ENCODE measurements at regions not wholly inside any gene's neighbourhood (a gene's known extent, or its start where the extent isn't known, plus 50 kb on each side); places are given as distances from the start of the nearest gene placed in this dataset.

DNA sequence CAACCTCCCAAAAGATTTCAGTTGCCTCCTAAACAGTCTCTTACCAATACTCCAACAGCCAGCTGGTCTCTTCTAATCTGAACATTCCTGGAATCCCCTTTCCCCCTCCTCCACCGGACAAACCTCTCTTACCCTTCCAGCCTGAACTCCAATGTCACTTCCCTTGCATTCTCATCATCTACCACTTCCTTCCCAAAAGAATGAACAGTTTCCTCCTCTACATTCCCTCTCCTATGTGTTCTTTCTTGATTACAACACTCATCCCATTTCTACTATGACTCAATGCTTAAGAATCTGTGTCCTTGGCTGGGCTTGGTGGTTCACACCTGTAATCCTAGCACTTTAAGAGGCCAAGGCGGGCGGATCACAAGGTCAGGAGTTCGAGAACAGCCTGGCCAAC lies 417.1 kb downstream of the SETD4 start:
- no peak overlapping the region for H3K4me3 Mint-ChIP-seq
- H3K36me3 Mint-ChIP-seq (ENCODE audit: low read depth): no peaks in the 10 kb centered on the region
- peaks cover 32% of the 10 kb centered on the region for H3K27me3 Mint-ChIP-seq (ENCODE audit: low read depth)
- no peaks in the 10 kb centered on the region for H3K4me1 Mint-ChIP-seq (ENCODE audit: low read depth)
- H3K9me3 Mint-ChIP-seq: no peaks in the 10 kb centered on the region
- no peak overlapping the region for H3K27ac Mint-ChIP-seq
- DNase-seq (ENCODE audit: low spot score): no peak

DNA sequence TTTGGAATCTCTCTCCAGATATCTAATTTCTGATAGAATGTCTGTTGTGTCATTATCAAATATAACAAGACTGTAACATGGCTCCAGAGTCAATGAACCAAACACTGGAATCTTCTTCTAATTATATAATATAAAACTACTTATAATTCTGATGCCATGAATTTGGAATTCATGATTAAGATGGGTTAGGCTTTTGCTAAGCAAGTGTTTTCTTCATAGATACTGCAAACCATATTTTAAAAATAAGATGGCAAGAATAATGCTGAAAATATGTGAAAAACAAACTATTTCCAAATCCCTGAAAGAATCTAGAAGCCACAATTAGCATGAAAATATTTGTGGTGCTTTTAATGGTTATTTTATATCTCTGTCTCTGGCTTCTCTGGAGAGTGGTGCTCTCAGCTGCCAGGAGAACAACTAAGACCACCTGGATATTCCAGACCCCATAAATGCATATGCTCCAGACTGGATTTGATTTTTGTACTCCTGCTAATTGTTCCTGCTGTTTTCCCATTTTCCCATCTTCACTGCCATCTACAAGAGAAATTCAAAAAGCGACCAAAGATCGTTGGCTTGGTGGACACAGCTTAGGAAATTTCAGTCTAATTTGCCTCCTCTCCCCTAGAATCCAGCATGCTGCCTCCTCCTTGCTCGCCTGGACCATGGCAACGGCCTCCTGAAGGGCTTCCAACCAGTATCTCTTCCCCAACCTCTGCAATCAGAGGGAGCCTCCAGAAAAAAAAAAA lies 418.9 kb downstream of the SETD4 start:
- H3K27ac Mint-ChIP-seq: no peak overlapping the region
- H3K36me3 Mint-ChIP-seq (ENCODE audit: low read depth): no peaks in the 10 kb centered on the region
- no peak for DNase-seq (ENCODE audit: low spot score)
- H3K4me1 Mint-ChIP-seq (ENCODE audit: low read depth): no peaks in the 10 kb centered on the region
- H3K27me3 Mint-ChIP-seq (ENCODE audit: low read depth): peaks cover 39% of the 10 kb centered on the region
- H3K4me3 Mint-ChIP-seq: no peak overlapping the region
- no peaks in the 10 kb centered on the region for H3K9me3 Mint-ChIP-seq

DNA sequence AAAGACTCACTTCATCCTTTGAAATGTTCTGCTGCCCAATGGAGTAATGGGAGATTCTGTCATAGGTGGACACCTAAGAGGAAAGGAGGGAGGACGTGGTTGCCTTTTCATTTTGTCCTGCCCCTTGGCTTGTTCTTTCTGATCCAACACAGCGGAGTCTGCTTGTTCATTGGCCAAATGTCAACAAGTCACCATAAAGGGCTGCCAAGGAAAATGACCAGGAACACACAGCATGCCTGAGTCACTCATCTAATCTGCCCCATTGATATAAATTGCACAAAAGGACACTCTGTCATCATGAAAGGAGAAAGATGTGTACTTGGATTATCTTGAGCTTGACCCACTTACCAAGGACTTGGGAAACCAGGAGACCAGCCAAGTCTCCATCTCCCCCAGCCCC lies 422.9 kb downstream of the SETD4 start:
- H3K27ac Mint-ChIP-seq: no peak overlapping the region
- H3K36me3 Mint-ChIP-seq (ENCODE audit: low read depth): no peaks in the 10 kb centered on the region
- DNase-seq (ENCODE audit: low spot score): no peak
- H3K9me3 Mint-ChIP-seq: no peaks in the 10 kb centered on the region
- no peaks in the 10 kb centered on the region for H3K4me1 Mint-ChIP-seq (ENCODE audit: low read depth)
- peaks cover 25% of the 10 kb centered on the region for H3K27me3 Mint-ChIP-seq (ENCODE audit: low read depth)
- no peak overlapping the region for H3K4me3 Mint-ChIP-seq

DNA sequence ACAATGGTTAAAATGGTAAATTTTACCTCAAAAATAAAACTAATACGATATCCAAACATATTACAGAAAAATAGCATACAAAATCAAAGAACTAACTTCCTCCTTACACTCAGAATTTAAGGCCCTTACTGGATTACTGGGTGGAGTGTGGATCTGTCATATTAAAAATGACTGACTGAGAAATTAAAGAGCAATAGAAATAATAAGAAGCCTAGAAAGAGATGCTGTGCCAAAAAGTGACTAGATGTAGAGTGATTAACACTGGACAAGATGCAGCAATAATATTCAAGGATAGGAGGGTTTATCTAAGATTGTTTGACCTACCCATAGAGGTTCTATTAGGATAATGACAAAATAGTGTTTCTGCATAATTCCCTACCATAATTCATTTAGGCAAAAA lies 424.3 kb downstream of the SETD4 start:
- no peak for DNase-seq (ENCODE audit: low spot score)
- H3K36me3 Mint-ChIP-seq (ENCODE audit: low read depth): no peaks in the 10 kb centered on the region
- no peak overlapping the region for H3K4me3 Mint-ChIP-seq
- H3K27ac Mint-ChIP-seq: no peak overlapping the region
- H3K27me3 Mint-ChIP-seq (ENCODE audit: low read depth): peaks cover 29% of the 10 kb centered on the region
- no peaks in the 10 kb centered on the region for H3K4me1 Mint-ChIP-seq (ENCODE audit: low read depth)
- H3K9me3 Mint-ChIP-seq: no peaks in the 10 kb centered on the region

DNA sequence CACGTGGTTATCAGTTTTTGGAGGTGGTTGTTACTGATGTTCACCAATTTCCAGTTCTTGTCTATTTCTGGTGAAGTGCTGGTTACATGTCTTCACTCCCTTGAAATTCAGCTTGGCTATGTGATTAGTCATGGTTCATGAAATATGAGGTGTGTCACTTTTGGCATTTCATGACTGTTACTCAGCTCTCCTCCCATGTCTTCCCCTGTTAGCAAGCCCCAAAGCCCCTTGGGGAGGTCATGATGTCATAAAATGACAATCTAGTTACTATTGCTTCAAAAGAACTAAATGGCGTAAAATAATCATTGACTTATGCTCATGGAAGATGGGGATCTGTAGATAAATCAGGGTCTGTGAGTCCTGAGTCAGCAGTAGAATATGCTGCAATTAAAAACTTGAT lies 425.1 kb downstream of the SETD4 start:
- DNase-seq (ENCODE audit: low spot score): no peak
- Mint-ChIP-seq H3K36me3 (ENCODE audit: low read depth) (no peaks in the 10 kb centered on the region), H3K4me1 (ENCODE audit: low read depth) (no peaks in the 10 kb centered on the region)

DNA sequence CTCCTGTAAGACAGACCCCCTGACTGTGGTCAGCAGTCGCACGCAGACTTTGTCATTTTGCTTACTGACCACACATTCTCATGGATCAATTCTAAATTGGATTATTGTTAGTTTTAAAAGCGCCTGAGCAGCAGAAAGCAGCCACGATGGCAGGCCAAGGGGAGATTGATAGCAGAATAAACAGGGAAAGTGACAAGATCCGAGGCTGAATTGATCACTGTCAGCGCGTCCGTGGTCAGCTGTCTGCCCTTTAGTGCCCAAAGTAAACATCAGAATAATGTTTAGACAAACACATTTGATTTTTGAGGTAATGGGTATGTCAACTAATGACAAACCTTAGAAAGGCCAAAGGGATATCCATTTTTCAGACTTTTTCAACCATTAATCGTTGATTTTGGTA lies 426.8 kb downstream of the SETD4 start:
- Mint-ChIP-seq H3K4me3 (no peak overlapping the region), H3K27me3 (ENCODE audit: low read depth) (peaks cover 27% of the 10 kb centered on the region), H3K4me1 (ENCODE audit: low read depth) (no peaks in the 10 kb centered on the region), H3K9me3 (no peaks in the 10 kb centered on the region), H3K36me3 (ENCODE audit: low read depth) (no peaks in the 10 kb centered on the region), H3K27ac (no peak overlapping the region)
- no peak for DNase-seq (ENCODE audit: low spot score)

More for the DNA sequence above, 425.1 kb downstream of the SETD4 start:
- Mint-ChIP-seq H3K9me3 (no peaks in the 10 kb centered on the region), H3K27ac (no peak overlapping the region), H3K4me3 (no peak overlapping the region), H3K27me3 (ENCODE audit: low read depth) (peaks cover 23% of the 10 kb centered on the region)

DNA sequence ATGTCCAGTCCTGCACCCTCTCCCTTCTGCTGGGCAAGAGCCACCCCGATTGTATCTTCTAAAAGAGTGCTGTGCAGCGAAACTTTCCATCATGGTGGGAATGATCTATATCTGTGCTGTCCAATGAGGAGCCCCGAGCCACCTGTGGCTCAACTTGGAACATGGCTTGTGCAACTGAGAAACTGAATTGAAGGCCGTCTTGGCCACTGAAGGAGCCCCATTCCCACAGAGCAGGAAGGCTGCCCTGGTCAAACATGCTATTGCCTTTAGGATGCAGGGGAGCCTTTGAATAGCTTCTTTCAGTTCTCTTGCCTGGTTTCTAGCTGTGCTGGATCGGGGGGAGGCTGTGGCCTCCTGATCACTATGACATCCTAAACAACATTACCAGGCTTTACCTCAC lies 427.6 kb downstream of the SETD4 start:
- Mint-ChIP-seq H3K36me3 (ENCODE audit: low read depth) (no peaks in the 10 kb centered on the region), H3K4me1 (ENCODE audit: low read depth) (no peaks in the 10 kb centered on the region), H3K27ac (no peak overlapping the region), H3K9me3 (no peaks in the 10 kb centered on the region), H3K4me3 (no peak overlapping the region), H3K27me3 (ENCODE audit: low read depth) (peaks cover 31% of the 10 kb centered on the region)
- DNase-seq (ENCODE audit: low spot score): no peak

DNA sequence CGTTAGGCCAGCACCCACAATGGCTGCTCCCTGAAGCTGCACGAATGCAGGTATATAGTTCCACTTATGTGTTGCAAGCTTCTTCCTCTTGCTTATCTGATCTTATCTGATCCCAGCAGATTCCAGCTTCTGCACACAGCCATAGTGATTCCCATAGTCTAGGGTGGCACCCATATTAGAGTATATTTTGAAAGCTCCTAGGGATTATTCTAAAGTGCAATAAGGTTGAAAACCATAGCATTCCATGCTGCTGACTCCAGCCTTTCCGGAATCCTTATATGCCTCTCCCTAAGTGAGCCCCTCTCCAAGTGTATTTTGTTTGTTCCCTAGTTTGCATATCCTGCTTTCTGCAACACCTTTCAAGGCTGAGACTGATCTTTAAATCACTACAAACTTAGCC lies 432.0 kb downstream of the SETD4 start:
- no peak overlapping the region for H3K4me3 Mint-ChIP-seq
- no peaks in the 10 kb centered on the region for H3K36me3 Mint-ChIP-seq (ENCODE audit: low read depth)
- H3K9me3 Mint-ChIP-seq: no peaks in the 10 kb centered on the region

DNA sequence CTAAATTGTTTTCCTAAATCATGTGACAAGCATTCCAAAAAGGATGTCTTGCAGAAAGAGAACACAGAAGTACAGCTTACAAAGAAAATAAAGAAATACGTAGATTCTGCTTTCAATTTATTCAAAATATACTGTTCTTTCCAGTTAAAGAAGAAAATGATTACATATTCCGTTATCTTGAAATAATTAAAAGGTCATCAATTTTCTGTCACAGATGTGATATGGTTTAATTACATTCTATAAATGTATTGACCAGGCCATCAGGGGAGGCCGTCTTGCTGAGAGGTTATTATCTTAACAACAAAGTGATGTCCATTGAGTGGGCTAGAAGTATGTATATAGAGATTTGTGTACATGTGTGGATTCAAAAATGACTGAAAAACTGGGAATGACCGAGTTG lies 432.9 kb downstream of the SETD4 start:
- no peaks in the 10 kb centered on the region for H3K4me1 Mint-ChIP-seq (ENCODE audit: low read depth)
- H3K27me3 Mint-ChIP-seq (ENCODE audit: low read depth): peaks cover 29% of the 10 kb centered on the region
- no peak overlapping the region for H3K27ac Mint-ChIP-seq
- no peaks in the 10 kb centered on the region for H3K9me3 Mint-ChIP-seq
- H3K4me3 Mint-ChIP-seq: no peak overlapping the region
- no peaks in the 10 kb centered on the region for H3K36me3 Mint-ChIP-seq (ENCODE audit: low read depth)
- no peak for DNase-seq (ENCODE audit: low spot score)

More for the DNA sequence above, 432.0 kb downstream of the SETD4 start:
- no peak for DNase-seq (ENCODE audit: low spot score)
- Mint-ChIP-seq H3K27me3 (ENCODE audit: low read depth) (peaks cover 26% of the 10 kb centered on the region), H3K4me1 (ENCODE audit: low read depth) (no peaks in the 10 kb centered on the region), H3K27ac (no peak overlapping the region)

DNA sequence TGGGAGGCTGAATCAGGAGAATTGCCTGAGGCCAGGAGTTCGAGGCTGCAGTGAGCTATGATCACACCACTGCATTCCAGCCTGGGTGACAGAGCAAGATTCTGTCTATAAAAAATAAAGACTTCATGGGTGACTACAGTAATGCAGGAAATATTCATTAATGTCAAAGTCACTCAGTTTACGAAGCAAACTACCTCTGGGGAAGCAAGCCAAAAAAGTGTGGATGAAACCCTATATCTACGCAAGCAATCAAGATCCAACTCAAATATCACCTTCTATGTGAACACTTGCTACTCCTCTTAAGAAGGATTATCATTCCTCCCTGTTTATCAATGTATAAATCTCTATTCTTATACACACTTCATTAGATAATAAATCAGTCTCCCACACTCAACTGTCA lies 434.8 kb downstream of the SETD4 start:
- Mint-ChIP-seq H3K36me3 (ENCODE audit: low read depth) (no peaks in the 10 kb centered on the region), H3K27me3 (ENCODE audit: low read depth) (peaks cover 25% of the 10 kb centered on the region), H3K4me3 (no peak overlapping the region), H3K27ac (no peak overlapping the region), H3K9me3 (no peaks in the 10 kb centered on the region), H3K4me1 (ENCODE audit: low read depth) (no peaks in the 10 kb centered on the region)
- DNase-seq (ENCODE audit: low spot score): no peak

DNA sequence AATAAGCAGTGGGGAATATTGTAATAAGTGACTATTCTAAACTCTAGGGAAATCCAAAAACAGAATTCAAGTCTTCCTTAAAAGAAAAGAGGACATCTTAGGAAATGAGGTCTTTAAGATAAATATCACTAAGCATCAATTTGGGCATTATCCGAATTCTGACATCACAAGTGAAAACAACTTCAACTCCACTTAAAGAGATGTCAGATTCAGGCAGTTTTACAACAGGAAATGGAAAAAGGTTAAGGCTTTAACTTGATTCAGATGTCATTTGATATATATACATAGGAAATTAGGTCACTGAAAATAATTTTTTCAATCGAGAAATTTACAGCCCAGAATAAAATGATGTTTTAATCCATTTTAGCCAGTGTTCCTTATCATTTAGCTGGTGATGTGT lies 435.4 kb downstream of the SETD4 start:
- H3K9me3 Mint-ChIP-seq: no peaks in the 10 kb centered on the region
- H3K4me3 Mint-ChIP-seq: no peak overlapping the region
- no peaks in the 10 kb centered on the region for H3K4me1 Mint-ChIP-seq (ENCODE audit: low read depth)
- peaks cover 24% of the 10 kb centered on the region for H3K27me3 Mint-ChIP-seq (ENCODE audit: low read depth)
- no peaks in the 10 kb centered on the region for H3K36me3 Mint-ChIP-seq (ENCODE audit: low read depth)
- DNase-seq (ENCODE audit: low spot score): no peak
- H3K27ac Mint-ChIP-seq: no peak overlapping the region

DNA sequence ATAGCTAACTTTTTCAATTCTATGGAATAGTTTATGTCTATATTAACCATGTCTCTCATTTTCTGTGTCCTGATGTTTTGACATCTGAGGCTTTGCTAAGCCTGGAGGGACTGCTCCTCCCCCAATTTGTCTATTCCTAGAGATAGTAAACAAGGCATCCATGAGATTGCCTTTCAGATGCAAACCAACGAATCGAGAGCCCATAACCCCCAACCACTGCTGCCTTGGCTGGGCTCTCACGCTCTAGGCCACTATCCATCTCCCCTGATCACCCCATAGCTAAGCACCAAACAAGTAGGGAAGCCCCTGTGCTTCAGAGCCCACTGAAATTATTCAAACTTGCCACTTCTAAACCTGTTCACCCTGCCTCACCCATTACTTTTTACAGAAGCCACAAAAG lies 437.7 kb downstream of the SETD4 start:
- H3K36me3 Mint-ChIP-seq (ENCODE audit: low read depth): no peaks in the 10 kb centered on the region
- peaks cover 21% of the 10 kb centered on the region for H3K27me3 Mint-ChIP-seq (ENCODE audit: low read depth)
- no peaks in the 10 kb centered on the region for H3K9me3 Mint-ChIP-seq

DNA sequence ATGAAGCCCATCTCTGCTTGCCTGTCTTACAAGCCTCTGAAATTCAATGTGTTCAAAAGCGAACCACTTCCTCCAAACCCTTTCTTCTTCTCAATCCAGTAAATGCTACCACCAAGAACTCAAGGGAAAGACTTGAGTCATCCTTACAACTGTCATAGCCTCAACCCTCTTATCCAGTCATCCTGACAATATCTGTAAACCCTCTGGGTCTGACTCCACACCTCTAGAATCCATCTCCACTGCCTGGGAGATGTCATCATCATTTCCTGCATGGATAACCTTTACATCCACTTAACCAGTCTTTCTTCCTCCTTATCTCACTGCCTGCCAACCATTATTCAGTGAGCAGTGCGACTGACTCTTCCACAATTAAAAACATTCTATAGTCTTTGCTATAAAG lies 441.1 kb downstream of the SETD4 start:
- no peak overlapping the region for H3K4me3 Mint-ChIP-seq
- H3K36me3 Mint-ChIP-seq (ENCODE audit: low read depth): no peaks in the 10 kb centered on the region
- H3K27ac Mint-ChIP-seq: no peak overlapping the region
- H3K4me1 Mint-ChIP-seq (ENCODE audit: low read depth): peaks cover 4% of the 10 kb centered on the region
- no peak for DNase-seq (ENCODE audit: low spot score)
- peaks cover 27% of the 10 kb centered on the region for H3K27me3 Mint-ChIP-seq (ENCODE audit: low read depth)
- H3K9me3 Mint-ChIP-seq: no peaks in the 10 kb centered on the region

More for the DNA sequence above, 437.7 kb downstream of the SETD4 start:
- DNase-seq (ENCODE audit: low spot score): no peak
- H3K27ac Mint-ChIP-seq: no peak overlapping the region
- H3K4me3 Mint-ChIP-seq: no peak overlapping the region
- peaks cover 2% of the 10 kb centered on the region for H3K4me1 Mint-ChIP-seq (ENCODE audit: low read depth)

DNA sequence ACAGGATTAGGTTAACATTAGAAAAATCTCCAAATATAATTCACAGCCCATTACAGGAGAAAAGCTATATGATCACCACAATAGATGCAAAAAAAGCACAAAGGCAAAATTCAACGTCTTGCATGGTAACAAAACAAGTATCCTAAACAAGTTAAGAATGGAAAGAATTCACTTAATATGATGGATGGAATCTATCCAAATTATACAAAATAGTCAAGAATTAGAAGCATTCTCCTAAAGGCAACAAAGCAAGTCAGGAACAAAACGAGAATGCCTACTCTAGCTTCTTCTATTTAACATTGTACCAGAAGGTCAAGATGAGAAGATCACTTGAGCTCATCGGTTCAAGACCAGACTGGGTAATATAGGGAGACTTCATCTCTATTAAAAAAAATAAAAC lies 442.8 kb downstream of the SETD4 start:
- no peak for DNase-seq (ENCODE audit: low spot score)
- Mint-ChIP-seq H3K27me3 (ENCODE audit: low read depth) (peaks cover 23% of the 10 kb centered on the region), H3K4me1 (ENCODE audit: low read depth) (peaks cover 4% of the 10 kb centered on the region), H3K36me3 (ENCODE audit: low read depth) (no peaks in the 10 kb centered on the region), H3K4me3 (no peak overlapping the region), H3K27ac (no peak overlapping the region), H3K9me3 (no peaks in the 10 kb centered on the region)

DNA sequence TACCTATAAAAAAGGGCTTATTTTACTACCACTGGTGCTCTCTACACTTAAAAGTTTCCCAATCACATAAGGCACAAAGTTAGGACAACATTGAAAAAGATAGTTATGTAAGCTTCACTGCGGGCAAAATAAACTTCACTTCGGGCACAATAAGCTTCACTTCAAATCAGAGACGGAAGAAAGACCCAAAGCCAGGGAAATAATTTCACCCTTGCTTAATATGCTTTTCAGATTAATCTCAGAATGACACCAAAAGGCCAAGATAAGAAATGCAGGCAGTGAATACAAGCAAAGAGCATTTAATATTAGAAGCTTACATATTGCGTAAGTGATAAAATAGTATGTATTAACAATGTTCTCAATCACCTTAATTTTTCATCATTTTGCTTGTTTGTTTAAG lies 444.2 kb downstream of the SETD4 start:
- DNase-seq (ENCODE audit: low spot score): no peak
- no peak overlapping the region for H3K27ac Mint-ChIP-seq

More for the DNA sequence above, 444.2 kb downstream of the SETD4 start:
- Mint-ChIP-seq H3K9me3 (no peaks in the 10 kb centered on the region), H3K36me3 (ENCODE audit: low read depth) (no peaks in the 10 kb centered on the region), H3K4me3 (no peak overlapping the region), H3K27me3 (ENCODE audit: low read depth) (peaks cover 27% of the 10 kb centered on the region), H3K4me1 (ENCODE audit: low read depth) (peaks cover 4% of the 10 kb centered on the region)

Measured in T-helper 2 cell treated with Interferon-gamma antibody and Interleukin-4, amounts not matched to agents 5 μg/mL and 100 μg/mL, for 36 hours (primary cell).